NCI-H2081 (cell line): ENCODE measurements at regions not wholly inside any gene's neighbourhood (a gene's known extent, or its start where the extent isn't known, plus 50 kb on each side); places are given as distances from the start of the nearest gene placed in this dataset.
"Not testable (repeated sequence)": the region's sequence is repeated elsewhere in the genome, so short reads cannot be mapped to it uniquely, and the experiment has no call there.

ENCODE experiments used
- DNase-seq, 2 experiments: peaks; one replicate each; lab custom pipeline; 2025; lab: John Stamatoyannopoulos, UW

DNA sequence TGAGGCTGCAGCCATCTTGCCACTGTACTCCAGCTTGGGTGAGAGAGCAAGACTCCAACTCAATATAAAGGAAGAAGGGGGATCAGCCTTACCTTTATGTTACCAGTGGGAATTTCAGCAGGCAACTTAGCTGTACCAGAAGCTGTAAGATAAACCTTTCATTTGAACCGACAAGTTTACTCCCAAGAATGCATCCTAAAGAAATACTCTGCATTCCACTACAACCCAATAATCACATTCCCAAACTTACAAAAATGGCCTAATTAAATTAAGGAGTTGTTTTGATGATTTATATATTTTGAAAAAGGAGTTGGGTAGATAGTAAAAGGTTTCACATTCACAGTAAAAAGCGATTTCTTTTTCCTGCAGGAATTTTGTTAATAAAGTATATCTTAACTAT, 241.4 kb downstream of the TTC8 start:
- no peak for DNase-seq

DNA sequence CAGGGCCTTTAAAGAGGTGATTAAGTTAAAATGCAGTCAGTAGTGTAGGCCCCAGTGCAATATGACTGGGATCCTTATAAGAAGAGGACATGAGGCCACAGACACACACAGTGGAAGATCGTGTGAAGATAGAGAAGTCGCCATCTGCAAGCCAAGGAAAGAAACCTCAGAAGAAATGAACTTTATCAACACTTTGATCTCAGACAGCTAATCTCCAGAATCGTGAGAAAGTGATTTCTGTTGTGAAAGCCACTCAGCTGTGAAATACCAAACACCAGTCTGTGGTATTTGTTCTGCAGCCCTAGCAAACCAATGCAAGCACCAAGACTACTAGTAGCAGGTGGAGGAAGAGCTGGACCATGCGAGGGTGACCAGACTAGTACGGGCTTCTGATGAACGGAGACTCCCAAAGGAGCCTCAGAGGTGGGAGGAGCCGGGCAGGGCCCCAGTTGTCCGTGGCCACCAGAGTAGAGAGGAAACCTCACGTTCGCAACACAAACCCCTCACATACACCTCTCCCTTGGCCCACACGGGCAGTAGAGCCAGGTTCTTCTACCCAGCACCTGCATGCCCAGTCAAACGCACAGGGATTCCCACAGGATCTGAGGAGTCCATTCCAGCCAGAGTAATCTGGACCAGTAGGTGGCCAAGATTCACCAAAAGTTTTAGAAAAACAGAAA, 243.0 kb downstream of the TTC8 start:
- no peak for DNase-seq

DNA sequence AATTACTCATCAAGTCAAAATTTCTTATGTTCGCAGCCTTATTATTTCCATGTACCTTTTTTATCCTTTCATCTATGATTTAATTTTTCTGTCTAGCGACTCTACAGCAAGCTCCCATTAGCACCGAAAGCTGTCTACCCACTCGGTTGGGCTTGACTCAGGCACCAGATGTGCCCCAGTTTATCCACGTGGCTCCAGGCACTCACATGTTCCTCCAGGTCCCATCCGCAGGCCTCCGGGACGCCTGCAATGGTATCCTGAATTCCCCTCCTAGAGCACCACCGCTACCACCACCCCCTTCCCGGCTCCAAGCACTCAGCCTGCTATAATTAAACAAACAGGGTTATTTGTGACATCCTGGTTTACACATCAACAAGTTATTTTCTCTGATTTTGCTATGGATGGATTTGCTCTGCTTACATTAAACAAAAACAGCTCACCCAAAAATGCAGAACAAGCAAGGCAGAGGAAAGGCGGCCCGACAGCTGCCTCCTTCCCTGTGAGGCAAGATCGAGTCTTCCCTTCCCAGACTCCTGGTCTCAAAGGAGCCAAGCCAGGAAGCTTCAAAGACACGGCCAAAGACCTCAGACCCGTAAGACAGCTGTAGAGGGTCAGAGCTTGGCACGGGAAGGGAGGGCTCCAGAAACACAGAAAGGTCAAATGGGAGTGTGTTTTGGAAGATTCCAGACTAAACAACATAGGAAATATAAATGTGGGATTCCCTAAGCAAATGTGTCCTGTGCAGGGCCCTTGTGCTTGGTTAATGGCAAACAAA, 253.8 kb downstream of the TTC8 start:
- DNase-seq: no peak

DNA sequence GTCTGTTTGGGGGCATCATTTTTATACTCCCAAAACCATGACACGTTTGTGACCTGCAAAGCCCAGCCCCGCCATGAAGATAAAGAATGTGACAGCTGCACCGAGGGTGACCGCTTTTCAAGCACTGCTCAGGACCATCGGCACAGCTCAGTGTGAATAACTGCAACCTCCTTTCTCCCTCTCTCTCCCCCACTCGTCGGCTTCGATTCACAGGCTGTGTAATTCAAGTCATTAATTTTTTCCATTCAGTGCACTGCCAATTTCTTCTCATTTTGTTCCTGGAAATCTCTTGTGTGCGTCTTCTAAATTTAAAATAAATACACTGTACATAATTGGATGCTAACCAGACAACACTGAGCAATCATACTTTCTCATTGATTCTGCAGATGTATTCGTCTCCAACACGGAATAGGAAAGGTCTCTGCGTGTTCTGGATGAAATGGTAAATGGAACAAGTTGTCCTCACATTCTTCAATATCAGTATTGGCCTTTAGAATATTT, 260.8 kb downstream of the TTC8 start:
- no peak for DNase-seq

DNA sequence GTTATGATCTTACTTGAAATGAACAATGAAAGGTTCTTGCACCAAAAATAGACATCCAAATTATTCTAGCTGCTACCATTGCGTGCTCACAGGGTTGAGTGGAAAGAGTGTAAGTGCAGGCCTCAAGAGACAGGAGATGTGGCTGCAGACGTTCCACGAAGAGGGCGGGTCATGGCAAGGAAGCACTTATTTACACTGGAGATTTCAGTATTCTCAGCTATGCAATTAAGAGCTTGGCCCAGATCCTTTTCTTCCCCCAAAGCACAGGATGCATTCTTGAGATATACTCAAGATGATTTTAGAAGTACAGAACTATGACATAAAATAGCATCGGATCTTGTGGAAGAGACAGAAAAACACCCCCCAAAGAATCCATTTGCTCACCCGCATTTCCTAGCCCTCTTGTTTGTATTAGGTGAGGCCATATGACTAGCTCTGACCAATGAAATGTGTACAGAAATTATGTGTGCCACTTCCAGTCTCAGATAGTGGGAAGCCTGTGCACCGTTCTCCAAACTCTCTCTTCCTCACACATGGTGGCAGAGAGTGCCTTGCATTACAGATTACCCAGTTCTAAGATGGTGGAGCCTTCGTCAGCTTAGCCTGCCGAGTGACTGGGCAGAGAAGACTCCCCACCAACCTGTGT, 261.4 kb downstream of the TTC8 start:
- DNase-seq: no peak

DNA sequence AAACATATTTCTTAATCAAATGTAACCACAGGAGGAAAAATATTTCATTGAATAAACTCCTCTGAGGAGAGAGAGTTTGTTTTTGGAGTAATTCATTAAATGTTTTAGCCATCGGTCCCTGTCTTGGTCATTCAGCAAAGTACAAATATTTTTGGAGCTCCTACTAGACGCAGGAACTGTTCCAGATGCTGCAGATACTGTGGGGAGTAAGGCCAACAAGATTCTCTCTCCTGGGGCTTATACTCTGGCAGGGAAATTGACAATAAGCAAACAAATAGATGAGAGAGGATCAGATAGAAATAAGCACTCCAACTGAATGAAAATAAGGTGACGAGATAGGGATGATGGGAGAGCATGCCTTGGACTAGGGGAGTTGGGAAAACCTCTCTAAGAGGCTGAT, 264.1 kb downstream of the TTC8 start:
- no peak for DNase-seq

DNA sequence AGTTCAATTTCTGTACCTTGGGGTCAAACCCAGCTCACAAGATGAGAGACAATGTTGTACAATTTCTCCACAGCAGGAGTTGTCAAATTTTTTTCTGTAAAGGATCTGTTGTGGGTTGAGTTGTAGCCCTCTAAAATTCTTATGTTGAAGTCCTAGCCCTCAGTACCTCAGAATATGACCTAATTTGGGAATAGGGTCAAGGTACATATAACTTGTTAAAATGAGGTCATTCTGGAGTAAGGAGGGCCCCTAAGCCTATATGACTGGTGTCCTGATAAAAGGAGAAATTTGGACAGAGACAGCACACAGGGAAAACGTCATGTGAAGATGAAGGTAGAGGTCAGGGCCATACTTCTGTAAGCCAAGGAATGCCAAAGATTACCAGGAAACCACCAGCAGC, 264.9 kb downstream of the TTC8 start:
- DNase-seq: no peak

DNA sequence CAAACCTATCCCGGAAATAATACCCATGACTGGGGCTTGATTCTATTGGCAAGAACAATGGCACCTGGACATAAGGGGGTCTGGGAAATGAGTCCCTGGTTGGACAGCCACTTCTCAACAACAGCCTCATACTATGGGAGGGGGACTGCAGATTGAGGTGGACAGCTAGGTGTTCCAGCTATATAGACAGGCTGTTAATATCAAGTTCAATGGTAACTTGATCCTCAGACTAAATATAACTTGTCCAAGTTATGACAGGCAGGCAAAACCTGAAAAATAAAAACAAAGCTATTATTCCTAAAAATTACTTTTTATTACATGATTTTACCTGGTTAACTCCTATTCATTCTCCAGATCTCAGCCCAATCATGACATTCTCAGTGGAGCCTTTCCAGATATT, 267.3 kb downstream of the TTC8 start:
- DNase-seq: no peak

DNA sequence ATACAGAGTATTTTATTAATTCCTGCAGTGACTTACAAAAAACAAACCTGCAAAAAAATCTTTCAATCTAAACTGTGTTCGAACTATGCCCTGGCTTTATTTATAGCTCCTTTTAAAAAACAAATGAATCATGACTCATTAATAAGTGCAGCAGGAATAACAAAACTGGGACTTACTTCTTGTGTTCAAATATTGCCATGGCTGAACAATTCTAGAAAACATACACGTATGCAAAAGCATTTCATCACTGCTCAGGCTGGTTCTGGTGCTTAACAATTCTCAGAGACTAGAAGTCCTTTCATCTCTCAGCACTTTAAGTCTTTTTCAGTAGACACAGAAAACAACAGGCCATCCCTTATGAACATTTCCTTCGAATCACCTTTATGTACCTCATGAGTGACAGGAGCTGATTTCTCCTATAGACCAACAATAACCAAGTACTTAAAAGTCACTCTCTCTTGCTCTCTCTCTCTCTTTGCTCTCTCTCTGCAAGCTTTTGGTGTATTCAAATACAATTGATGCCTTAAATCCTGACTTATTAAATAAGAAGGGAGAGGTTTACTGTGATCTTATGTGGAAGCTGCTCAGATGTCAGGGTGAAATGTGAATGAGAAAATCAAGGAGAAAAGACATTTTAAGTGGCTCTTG, 268.8 kb downstream of the TTC8 start:
- DNase-seq: no peak

DNA sequence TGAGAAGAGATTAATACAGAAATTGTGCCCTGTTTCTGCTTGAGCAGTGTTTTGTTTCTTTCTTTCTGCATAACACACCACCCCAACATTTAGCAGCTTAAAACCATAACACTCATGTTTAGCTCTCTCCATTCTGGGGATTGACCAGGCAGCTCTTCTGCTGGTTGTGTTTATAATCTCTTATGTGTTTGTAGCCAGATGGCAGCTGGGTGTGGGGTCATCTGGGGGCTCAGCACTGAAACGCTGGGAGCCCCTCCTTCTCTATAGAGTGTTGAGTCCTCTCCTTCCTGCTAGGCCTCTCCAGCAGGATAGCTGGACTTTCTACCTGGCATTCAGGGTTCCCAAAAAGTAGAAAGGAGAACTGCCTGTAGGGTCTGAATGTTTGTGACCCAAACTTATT, 270.6 kb downstream of the TTC8 start:
- no peak for DNase-seq

DNA sequence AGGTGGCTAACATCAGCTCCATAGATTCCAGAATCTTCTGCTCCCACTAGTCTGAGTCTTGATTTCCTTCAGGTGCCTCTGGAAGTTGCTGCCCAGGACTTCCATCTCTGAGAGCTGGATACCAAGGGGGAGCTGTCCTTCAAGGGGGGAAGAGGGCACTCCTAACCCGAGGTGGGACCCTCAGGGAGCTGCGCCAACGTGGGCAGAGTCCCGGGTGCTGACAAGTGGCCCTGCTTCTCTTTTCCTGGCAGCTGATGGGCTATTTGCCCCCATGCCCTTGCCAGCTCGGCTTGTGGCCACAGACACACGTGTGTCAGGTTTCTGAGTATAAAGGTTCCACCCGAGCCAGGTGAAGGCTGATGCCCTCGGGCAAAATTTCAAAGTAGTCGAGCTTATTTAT, 272.5 kb downstream of the TTC8 start:
- no peak for DNase-seq

DNA sequence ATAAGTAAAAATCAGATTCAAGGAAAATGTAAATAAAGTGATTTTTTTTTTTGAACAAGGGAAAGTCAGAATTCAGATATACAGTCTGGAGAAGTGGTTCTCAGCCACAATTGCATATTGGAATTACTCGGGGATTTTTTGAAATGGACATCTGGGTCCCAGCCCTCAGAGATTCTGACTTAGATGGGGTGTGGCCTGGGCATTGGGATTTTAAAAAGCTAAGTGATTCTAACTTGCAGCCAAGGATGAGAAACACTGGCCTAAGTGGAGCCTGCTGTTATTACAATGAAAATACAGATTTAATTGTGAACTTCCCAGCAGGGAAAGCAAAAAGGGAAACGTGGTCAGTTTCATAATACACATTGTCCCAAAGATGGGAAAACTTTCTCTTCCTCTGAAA, 273.8 kb downstream of the TTC8 start:
- no peak for DNase-seq

DNA sequence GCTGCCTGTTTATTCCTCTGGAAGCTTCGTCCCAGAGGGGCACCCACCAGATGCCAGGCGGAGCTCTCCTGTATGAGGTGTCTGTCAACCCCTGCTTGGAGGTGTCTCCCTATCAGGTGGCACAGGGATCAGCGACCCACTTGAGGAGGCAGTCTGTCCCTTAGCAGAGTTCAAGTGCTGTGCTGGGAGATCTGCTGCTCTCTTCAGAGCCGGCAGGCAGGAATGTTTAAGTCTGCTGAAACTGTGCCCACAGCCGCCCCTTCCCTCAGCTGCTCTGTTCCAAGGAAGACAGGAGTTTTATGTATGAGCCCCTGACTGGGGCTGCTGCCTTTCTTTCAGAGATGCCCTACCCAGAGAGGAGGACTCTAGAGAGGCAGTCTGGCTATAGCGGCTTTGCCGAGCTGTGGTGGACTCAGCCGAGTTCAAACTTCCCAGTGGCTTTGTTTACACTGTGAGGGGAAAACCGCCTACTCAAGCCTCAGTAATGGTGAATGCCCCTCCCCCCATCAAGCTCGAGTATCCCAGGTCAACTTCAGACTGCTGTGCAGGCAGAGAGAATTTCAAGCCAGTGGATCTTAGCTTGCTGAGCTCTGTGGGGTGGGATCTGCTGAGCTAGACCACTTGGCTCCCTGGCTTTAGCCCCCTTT, 279.8 kb downstream of the TTC8 start:
- not testable (repeated sequence) for DNase-seq

DNA sequence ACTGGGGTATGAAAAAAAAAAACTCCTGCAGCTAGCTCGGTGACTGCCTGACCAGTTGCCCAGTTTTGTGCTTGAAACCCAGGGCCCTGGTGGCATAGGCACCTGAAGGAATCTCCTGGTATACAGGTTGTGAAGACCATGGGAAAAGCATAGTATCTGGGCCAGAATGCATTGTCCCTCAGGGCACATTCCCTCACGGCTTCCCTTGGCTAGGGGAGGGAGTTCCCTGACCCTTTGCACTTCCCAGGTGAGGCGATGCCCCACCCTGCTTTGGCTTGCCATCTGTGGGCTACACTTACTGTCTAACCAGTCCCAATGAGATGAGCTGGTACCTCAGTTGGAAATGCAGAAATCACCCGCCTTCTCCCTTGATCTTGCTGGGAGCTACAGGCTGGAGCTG, 280.4 kb downstream of the TTC8 start:
- DNase-seq: not testable (repeated sequence)
